GM19438 (cell line): ENCODE measurements at regions not wholly inside any gene's neighbourhood (a gene's known extent, or its start where the extent isn't known, plus 50 kb on each side); places are given as distances from the start of the nearest gene placed in this dataset.

Experiments used
- ATAC-seq: cut with Tn5 transposase; IDR thresholded peaks from one replicate; pipeline ENCODE4 v1.9.1; 2021; ENCODE audit warnings: low read depth; ENCODE audit not compliant: unreplicated experiment

DNA sequence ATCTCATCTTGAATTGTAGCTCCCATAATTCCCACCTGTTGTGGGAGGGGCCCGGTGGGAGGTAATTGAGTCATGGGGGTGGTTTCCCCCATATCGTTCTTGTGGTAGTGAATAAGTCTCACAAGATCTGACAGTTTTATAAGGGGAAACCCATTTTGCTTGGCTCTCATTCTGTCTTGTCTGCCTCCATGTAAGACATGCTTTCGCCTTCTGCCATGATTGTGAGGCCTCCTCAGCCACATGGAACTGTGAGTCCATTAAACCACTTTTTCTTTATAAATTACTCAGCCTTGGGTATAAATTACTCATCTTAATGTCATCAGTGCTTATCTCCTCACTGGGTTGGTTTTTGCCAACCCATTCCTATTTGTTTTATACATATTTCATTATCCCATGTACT, 142.0 kb upstream of the GMDS start:
- no peak for ATAC-seq

DNA sequence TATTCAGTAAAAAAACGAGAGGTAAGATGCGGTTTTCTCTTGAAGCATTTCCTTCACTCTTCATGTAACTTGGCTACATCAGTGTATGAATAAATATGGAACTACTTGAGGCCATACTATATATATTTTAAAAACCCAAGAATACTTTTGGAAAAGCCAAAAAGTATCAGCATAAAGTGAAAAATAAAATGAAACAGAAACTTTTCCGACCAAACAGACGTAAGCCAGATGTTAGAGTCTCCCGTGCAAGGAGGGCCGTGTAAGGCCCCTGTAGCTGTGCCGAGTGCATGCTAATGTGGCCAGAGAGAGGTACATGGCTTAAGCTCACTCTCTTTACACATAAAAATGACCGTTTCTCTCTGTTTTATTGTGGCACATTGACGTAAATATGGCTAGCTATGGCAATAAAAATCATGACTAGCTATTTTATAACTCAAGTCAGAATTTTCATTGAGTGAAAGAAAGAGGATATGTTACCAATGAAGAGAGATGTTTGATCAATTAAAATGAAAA, 140.1 kb upstream of the GMDS start:
- ATAC-seq: no peak

DNA sequence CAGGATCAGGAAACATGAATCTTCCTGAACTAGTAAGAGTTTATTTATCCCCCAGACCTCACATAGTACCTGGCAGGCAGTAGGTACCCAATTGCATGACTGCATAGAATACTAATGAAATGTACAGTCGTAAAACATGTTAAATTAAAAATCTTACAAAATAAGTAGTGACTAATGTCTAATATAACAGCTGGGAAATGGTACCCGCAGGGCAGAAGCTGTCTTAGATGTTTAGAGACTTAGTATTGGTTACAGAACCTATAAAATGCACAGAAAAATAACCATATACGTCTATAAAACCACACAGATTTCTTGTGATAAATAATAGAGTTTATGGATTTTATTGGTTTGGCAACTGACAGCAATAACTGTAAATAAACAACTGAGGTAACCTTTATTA, 139.1 kb upstream of the GMDS start:
- ATAC-seq: no peak

- no peak for ATAC-seq
Observed at GRCh38 chr6:2381872-2382661, 136.7 kb upstream of the GMDS start.

DNA sequence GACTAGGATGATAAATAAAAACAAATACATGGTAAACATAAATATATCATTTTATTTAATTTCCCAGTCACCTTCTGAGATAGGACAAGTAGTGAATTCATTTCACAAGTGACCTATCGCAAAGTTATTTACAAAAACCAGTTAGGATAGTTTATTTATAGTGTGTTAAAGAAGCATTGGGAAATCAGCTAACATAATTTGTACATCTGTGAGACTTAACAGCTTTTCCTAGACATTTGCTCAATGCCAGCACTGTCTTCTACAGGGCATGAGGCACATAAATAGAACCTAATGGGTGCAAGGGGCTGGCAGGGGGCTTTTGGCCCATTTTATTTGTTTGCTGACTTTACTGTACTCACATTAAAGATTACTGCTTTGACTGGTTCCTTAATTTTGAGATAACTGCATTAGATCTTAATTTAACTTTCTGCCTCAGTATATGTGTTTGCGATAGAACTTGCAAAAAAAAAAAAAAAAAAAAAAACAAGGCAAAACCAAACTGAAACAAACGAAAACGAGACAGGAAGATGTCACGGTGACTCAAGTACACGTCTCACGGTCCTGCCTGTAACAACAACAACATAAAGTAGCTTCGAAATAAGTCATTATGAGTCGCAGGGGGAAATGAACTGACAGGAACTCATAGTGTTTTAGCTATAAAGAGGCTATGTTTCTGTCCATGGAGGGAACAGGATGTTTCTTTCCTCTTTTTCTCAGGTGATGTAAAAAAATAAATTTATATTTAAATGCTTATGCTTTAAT, 133.7 kb upstream of the GMDS start:
- no peak for ATAC-seq

DNA sequence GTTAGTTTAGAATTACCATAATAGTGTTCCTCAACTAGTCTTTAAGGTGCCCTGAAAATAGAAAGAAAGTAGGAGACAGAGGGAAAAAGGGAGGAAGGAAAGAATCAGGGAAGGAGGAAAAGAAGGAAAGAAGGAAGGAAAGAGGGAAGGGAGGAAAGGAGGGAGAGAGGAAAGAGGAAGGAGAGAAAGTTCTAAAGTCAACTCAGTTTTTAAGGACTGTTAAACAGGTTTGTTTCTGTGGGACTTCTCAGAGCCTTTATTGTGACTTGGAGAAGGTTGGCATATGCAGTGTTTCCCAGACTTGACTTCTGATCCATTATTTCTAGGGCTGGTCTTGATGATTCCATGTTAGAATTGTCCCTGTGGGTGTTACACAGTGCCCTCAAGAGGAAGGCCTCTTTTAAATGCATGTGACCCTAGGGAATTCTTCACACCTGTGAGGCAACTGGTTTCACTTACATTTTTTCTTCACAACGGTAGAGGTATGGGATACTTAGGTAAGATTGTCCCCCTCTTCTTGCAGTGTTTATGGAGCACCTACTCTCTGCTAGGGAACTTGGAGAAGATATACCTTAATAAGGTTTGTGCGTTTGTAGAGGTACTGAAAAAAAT, 132.7 kb upstream of the GMDS start:
- no peak for ATAC-seq

- no peak for ATAC-seq
Observed at GRCh38 chr6:2376429-2377355, 131.3 kb upstream of the GMDS start.

- no peak for ATAC-seq
Observed at GRCh38 chr6:2375443-2375842, 130.0 kb upstream of the GMDS start.

- ATAC-seq: no peak
Observed at GRCh38 chr6:2369606-2370005, 124.2 kb upstream of the GMDS start.

- ATAC-seq: no peak
Observed at GRCh38 chr6:2363211-2363610, 117.8 kb upstream of the GMDS start.

DNA sequence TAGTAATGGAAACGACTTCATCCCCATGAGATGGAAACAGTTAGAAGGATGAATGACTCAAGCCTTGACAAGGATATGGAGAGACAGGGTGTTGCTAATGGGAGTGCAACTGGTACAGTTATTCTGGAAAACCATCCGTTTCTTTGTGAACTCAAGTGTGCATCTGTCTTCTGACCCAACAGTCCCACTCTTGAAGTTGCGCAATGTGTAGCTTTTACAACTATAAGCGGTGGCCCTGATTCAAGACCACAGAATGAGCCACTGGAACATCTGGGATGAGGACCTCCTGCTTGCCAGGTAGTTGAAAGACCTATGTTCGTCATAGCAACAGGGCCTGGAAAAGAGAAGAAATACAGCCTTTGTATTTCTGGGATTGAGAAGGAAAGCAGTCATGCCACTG, 115.8 kb upstream of the GMDS start:
- no peak for ATAC-seq

DNA sequence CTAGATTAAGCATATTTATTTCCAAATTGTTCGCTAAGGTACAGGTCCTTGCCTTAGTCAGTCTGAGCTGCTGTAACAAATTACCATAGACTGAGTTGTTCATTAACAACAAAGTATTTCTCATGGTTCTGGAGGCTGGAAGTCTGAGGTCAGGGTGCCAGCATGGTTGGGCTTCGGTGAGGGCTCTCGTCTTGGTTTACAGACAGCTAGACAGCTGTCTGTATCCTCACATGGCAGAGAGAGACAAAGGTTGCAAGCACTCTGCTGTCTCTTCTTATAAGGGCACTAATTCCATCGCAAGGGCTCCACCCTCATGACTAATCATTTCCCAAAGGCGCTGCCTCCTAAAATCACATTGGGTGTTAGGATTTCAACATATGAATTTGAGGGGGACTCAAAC, 115.3 kb upstream of the GMDS start:
- ATAC-seq: no peak

DNA sequence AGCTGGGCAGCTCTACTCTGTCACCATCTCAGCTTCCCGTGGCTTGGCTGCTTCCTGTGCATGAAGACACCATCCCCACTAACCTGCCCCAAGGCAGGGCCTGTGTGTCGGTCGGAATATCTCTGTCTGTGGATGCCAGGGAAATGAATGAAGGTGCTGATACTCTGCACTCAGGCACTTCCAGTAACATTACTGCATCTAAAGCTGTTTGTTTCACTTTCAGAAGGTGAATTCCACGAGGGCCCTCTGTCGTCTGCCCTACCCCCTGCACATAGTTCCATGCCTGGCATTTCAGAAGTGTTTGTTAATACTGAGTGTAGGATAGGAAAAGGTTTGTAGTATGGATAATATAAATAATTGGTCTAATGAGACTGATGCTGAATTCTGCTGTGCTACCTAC, 114.7 kb upstream of the GMDS start:
- no peak for ATAC-seq

DNA sequence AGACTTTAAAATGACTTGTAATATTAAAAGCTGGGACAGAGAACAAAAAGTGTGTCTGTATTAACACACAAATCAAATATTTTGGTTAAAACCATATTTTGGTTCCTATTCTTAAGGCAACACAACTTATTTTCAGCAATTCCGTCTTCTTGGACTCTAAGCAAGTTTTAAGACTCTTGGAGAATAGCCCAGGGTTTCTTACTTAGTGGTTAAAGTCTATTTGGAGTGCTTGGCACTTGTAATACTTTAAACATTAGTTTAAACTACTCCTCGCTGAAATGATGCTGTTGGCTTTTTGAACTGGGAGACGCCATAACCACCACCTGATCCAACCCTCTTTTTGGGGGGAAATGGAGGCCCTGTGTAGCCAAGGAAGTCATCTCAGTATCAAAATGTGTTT, 109.7 kb upstream of the GMDS start:
- no peak for ATAC-seq

DNA sequence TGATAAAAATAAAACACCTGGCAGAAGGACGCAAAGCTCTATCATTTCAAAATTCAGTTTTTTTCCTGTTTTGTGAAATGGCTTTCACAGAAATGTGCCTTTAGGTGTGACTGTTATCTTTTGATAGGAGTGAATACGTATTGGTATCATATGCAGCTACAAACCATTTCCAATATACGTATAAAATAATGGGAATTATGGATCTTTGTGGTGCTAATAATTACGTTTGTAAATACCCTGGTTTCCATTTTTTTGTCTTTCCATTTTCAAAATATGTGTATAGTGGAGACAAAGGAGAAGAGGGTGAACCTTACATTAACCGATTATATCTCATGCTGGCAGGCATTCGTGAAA, 108.7 kb upstream of the GMDS start:
- ATAC-seq: no peak

DNA sequence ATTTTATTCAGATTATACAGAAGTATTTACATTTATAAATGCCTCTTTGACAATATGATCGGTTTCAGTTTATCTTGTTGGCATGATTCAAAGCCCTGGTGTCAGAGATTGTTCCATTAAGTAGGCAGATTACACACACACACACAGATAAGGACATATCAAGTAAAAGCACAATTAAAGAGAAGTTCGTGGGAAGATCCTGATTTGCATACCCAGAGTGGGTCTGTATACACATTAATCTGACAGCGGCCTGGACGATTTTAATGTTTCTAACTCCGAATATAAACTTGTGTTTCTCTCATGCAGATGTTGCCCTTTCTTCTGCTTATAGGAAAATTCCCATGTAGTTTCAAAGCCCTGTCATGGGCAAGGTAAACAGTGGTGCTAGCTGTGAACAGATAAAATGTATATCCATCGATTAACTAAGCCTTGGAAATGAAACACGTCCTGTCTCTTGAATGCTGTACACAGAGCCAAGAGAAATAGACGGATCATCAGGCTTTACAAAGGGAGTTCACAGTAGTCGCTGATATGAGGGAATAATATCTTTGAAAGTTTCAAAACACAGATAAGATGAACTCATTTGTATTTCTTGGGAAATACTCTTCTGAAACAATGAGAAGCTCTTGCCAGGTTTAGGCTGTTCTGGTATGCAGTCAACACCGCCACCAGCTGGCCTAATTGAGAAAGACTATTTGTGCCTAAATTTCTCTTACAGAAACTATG, 108.2 kb upstream of the GMDS start:
- ATAC-seq: no peak

DNA sequence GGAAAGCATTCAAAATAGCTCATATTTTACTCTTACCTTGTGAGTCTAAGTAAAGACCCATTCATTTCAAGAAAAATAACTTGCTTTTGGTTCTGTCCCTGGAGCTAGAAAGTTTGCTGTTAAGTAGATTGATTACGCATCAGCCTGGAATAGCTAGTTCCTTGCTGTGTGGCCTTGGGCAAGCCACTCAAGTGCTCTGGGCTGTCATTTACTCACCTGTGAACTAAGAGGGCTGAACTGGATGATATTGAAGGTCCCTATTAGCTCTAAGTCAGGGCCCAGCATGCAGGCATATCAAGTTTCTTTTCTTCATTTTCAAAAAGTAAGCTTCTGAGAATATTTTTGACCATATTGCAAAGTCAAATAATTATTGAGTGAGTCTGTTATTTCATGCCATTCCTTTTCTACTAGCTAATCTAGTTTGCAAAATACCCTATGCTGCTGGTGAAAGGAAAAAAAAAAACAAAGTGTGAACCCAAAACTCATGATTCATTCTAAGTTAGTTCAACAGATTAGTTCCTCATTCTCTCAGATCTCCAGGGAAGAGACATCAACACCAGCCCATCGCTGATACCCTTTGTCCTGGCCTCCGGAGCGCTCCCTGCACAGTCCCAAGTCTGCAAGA, 106.5 kb upstream of the GMDS start:
- no peak for ATAC-seq

- no peak for ATAC-seq
Observed at GRCh38 chr6:2351090-2351489, 105.7 kb upstream of the GMDS start.

GRCh38 chr6:2346078-2346477, 100.7 kb upstream of the GMDS start:
- no peak for ATAC-seq
